ENCODE measurements at regions not wholly inside any gene's neighbourhood (a gene's known extent, or its start where the extent isn't known, plus 50 kb on each side); places are given as distances from the start of the nearest gene placed in this dataset.
A peak's percentile ranks its signal among the peaks of the same experiment; 100 is the strongest.

GRCh38 chr14:34018125-34018524, 67.3 kb upstream of the EGLN3 start:
- TF ChIP-seq EZH2 (IDR thresholded peaks at IDR 0.05): no peak
- no peak for TF ChIP-seq EZH2phosphoT487 (IDR thresholded peaks at IDR 0.05)
- TF ChIP-seq CTCF (IDR thresholded peaks at IDR 0.05): no peak
- no peaks in the 10 kb centered on the region for H4K20me1 ChIP-seq (ENCODE audit: low read depth)
- no peaks in the 10 kb centered on the region for H3K27me3 ChIP-seq
- no peak overlapping the region for H3K4me3 ChIP-seq
- no peak overlapping the region for H3K9ac ChIP-seq
- peak overlapping the region; percentile 96 for H2AFZ ChIP-seq (replicated peaks)
- no peak overlapping the region for H3K27ac ChIP-seq
- Mint-ChIP-seq H3K9me3 (no peaks in the 10 kb centered on the region), H3K4me1 (peaks cover 25% of the 10 kb centered on the region), H3K36me3 (no peaks in the 10 kb centered on the region), H3K27me3 (ENCODE audit: insufficient read depth, low read depth) (no peaks in the 10 kb centered on the region), H3K27ac (peak overlapping the region; percentile 21), H3K4me3 (peak overlapping the region; percentile 16)
- no peaks in the 10 kb centered on the region for H3K79me2 ChIP-seq (ENCODE audit: low read depth)
- H3K4me2 ChIP-seq: no peak overlapping the region
- H3K4me1 ChIP-seq: peaks cover 35% of the 10 kb centered on the region
- no peak for DNase-seq (ENCODE audit: low spot score)
- no peaks in the 10 kb centered on the region for H3K36me3 ChIP-seq
- peaks cover 11% of the 10 kb centered on the region for H3F3A ChIP-seq (ENCODE audit: low read depth)
- no peaks in the 10 kb centered on the region for H3K9me3 ChIP-seq (ENCODE audit: low read depth)

- H3K27me3 ChIP-seq: no peaks in the 10 kb centered on the region
- Mint-ChIP-seq H3K27ac (no peak overlapping the region), H3K4me3 (no peak overlapping the region)
Measured at GRCh38 chr14:34015383-34015782, 64.5 kb upstream of the EGLN3 start.

GRCh38 chr14:34014936-34015335, 64.1 kb upstream of the EGLN3 start:
- Histone ChIP-seq H2AFZ (replicated peaks) (no peak overlapping the region), H4K20me1 (ENCODE audit: low read depth) (no peaks in the 10 kb centered on the region), H3K4me3 (no peak overlapping the region), H3K4me2 (no peak overlapping the region), H3K27me3 (no peaks in the 10 kb centered on the region), H3K27ac (no peak overlapping the region), H3K79me2 (ENCODE audit: low read depth) (no peaks in the 10 kb centered on the region), H3K9me3 (ENCODE audit: low read depth) (no peaks in the 10 kb centered on the region), H3F3A (ENCODE audit: low read depth) (peaks cover 11% of the 10 kb centered on the region), H3K4me1 (peaks cover 36% of the 10 kb centered on the region), H3K36me3 (no peaks in the 10 kb centered on the region), H3K9ac (no peak overlapping the region)
- peaks cover 27% of the 10 kb centered on the region for H3K4me1 Mint-ChIP-seq
- H3K27me3 Mint-ChIP-seq (ENCODE audit: insufficient read depth, low read depth): no peaks in the 10 kb centered on the region
- H3K4me3 Mint-ChIP-seq: no peak overlapping the region
- no peak overlapping the region for H3K27ac Mint-ChIP-seq
- TF ChIP-seq EZH2phosphoT487 (IDR thresholded peaks at IDR 0.05) (no peak), EZH2 (IDR thresholded peaks at IDR 0.05) (no peak), CTCF (IDR thresholded peaks at IDR 0.05) (no peak)
- DNase-seq (ENCODE audit: low spot score): no peak
- H3K9me3 Mint-ChIP-seq: peaks cover 6% of the 10 kb centered on the region
- no peaks in the 10 kb centered on the region for H3K36me3 Mint-ChIP-seq

More at GRCh38 chr14:34015383-34015782, 64.5 kb upstream of the EGLN3 start:
- TF ChIP-seq EZH2 (IDR thresholded peaks at IDR 0.05) (no peak), EZH2phosphoT487 (IDR thresholded peaks at IDR 0.05) (no peak), CTCF (IDR thresholded peaks at IDR 0.05) (no peak)
- Histone ChIP-seq H3F3A (ENCODE audit: low read depth) (peaks cover 11% of the 10 kb centered on the region), H4K20me1 (ENCODE audit: low read depth) (no peaks in the 10 kb centered on the region), H3K4me1 (peaks cover 36% of the 10 kb centered on the region), H3K4me3 (no peak overlapping the region), H2AFZ (replicated peaks) (no peak overlapping the region), H3K36me3 (no peaks in the 10 kb centered on the region), H3K79me2 (ENCODE audit: low read depth) (no peaks in the 10 kb centered on the region), H3K9ac (no peak overlapping the region), H3K9me3 (ENCODE audit: low read depth) (no peaks in the 10 kb centered on the region), H3K27ac (no peak overlapping the region), H3K4me2 (no peak overlapping the region)
- Mint-ChIP-seq H3K4me1 (peaks cover 27% of the 10 kb centered on the region), H3K9me3 (peaks cover 6% of the 10 kb centered on the region), H3K27me3 (ENCODE audit: insufficient read depth, low read depth) (no peaks in the 10 kb centered on the region), H3K36me3 (no peaks in the 10 kb centered on the region)
- no peak for DNase-seq (ENCODE audit: low spot score)
